ENCODE measurements at regions not wholly inside any gene's neighbourhood (a gene's known extent, or its start where the extent isn't known, plus 50 kb on each side); places are given as distances from the start of the nearest gene placed in this dataset.

- no peak for TF ChIP-seq POLR2A (IDR thresholded peaks at IDR 0.05)
- no peak for TF ChIP-seq CTCF (IDR thresholded peaks at IDR 0.05)
Measured at GRCh38 chr2:34892766-34893165, 1293.7 kb upstream of the FAM98A start.

Data from uterus (tissue), 2 donors.